K562 (cell line): ENCODE measurements at regions not wholly inside any gene's neighbourhood (a gene's known extent, or its start where the extent isn't known, plus 50 kb on each side); places are given as distances from the start of the nearest gene placed in this dataset.

Experiments used
- ATAC-seq: fragments of 200-7000 bp; cut with Tn5 transposase; 3 replicates; pipeline ENCODE4 v1.9.1; 2020; ENCODE audit warnings: moderate library complexity
- BruUV-seq: library from RNA; stranded (reverse); fragments of 400-500 nt; replicated peaks from 2 replicates; lab custom pipeline; 2021; lab: Mats Ljungman, UMichigan
- CTCF ChIA-PET: fragments of 300-600 bp; formaldehyde crosslinking; extraction: SDS; loops from one replicate; lab custom pipeline; 2021; ENCODE audit warnings: low intra/inter-chr PET ratio; lab: Yijun Ruan, JAX
- POLR2A ChIA-PET: fragments of 300-600, 350-650 bp; sonication (Branson Sonifier 250); formaldehyde crosslinking; extraction: SDS; loops from one replicate; lab custom pipeline; 2021; ENCODE audit warnings: antibody characterized with exemption, inconsistent platforms; lab: Yijun Ruan, JAX
- DNase-seq, 4 experiments: peaks; one replicate each; pipeline versions ENCODE4 v3.0.0 to v3.0.0-alpha.2; 2011 to 2018; ENCODE audit warnings: low spot score in 3 of 4, mixed read lengths in 3 of 4; ENCODE audit errors: extremely low read depth in 1 of 4
- FAIRE-seq: peaks from 2 replicates; lab custom pipeline; 2011; peaks lifted over from hg19 to GRCh38; lab: Jason Lieb, UNC
- H2AFZ ChIP-seq: 2 replicates; pipeline ENCODE4 v1.6.0; 2011; ENCODE audit warnings: low read depth, low read length, control low read depth, inconsistent platforms
- H3K27ac ChIP-seq: fragments of 200-600 bp; 3 replicates; pipeline ENCODE4 v1.8.0; 2011; ENCODE audit warnings: low read depth, mild to moderate bottlenecking, control low read depth, inconsistent platforms, low read length, moderate library complexity, mixed read lengths; ENCODE audit errors: extremely low read depth
- H3K27me3 ChIP-seq, 2 experiments: fragments of 300-600 bp in 1 of 2; 2 replicates in 1 of 2; 3 replicates in 1 of 2; pipeline versions ENCODE4 v1.6.0 to v1.8.0; 2011; ENCODE audit warnings: inconsistent platforms in 2 of 2, low read length in 2 of 2, mild to moderate bottlenecking in 1 of 2, mixed read lengths in 1 of 2, moderate library complexity in 1 of 2; ENCODE audit not compliant: control insufficient read depth in 2 of 2, insufficient read depth in 2 of 2
- H3K36me3 ChIP-seq: fragments of 300-600 bp; 3 replicates; pipeline ENCODE4 v1.8.0; 2011; ENCODE audit warnings: mild to moderate bottlenecking, low read length, inconsistent platforms; ENCODE audit not compliant: control insufficient read depth, insufficient read depth
- H3K4me1 ChIP-seq, 2 experiments: fragments of 200-600 bp in 1 of 2; replicated peaks in 1 of 2; 2 replicates in 1 of 2; 3 replicates in 1 of 2; pipeline versions ENCODE4 v1.5.1 to v1.8.0; 2011; ENCODE audit warnings: inconsistent platforms in 2 of 2, low read length in 2 of 2, mild to moderate bottlenecking in 1 of 2, mixed read lengths in 1 of 2, moderate library complexity in 1 of 2; ENCODE audit not compliant: control insufficient read depth in 2 of 2, insufficient read depth in 2 of 2
- H3K4me2 ChIP-seq: 2 replicates; pipeline ENCODE4 v1.6.1; 2011; ENCODE audit warnings: low read length, control low read depth, inconsistent platforms, mixed read lengths; ENCODE audit not compliant: insufficient read depth
- H3K4me3 ChIP-seq: fragments of 200-600 bp; sonication (generic), shearing (Covaris generic); 2 replicates; pipeline ENCODE4 v1.5.1; 2016; ENCODE audit warnings: control low read depth, inconsistent platforms
- H3K79me2 ChIP-seq: fragments of 200-600 bp; 3 replicates; pipeline ENCODE4 v1.8.0; 2011; ENCODE audit warnings: low read length, inconsistent platforms; ENCODE audit not compliant: control insufficient read depth, insufficient read depth
- H3K9ac ChIP-seq, 2 experiments: 2 replicates each; pipeline versions ENCODE4 v1.6.0 to v1.6.1; 2011; ENCODE audit warnings: low read depth in 2 of 2, low read length in 2 of 2, control low read depth in 1 of 2, inconsistent platforms in 1 of 2, mild to moderate bottlenecking in 1 of 2, mixed read lengths in 1 of 2; ENCODE audit not compliant: insufficient read depth in 1 of 2
- H3K9me1 ChIP-seq: one replicate; pipeline ENCODE4 v1.6.0; 2011; ENCODE audit warnings: inconsistent platforms, mild to moderate bottlenecking, low read length, moderate library complexity; ENCODE audit not compliant: control insufficient read depth, insufficient read depth
- H3K9me3 ChIP-seq: replicated peaks from 2 replicates; pipeline ENCODE4 v1.5.1; 2011; ENCODE audit warnings: low read depth, low read length, inconsistent platforms; ENCODE audit not compliant: control insufficient read depth, insufficient read depth
- H4K20me1 ChIP-seq: replicated peaks from 2 replicates; pipeline ENCODE4 v1.6.1; 2011; ENCODE audit warnings: low read length, inconsistent platforms, mixed read lengths; ENCODE audit not compliant: control insufficient read depth, insufficient read depth
- MED1 ChIP-seq: sonication (generic); formaldehyde crosslinking; IDR thresholded peaks from 2 replicates; pipeline ENCODE4 v1.8.1; 2023; ENCODE audit warnings: missing genetic modification reagents, borderline replicate concordance
- NCOA4 ChIP-seq: fragments of 450-650 bp; IDR thresholded peaks from 2 replicates; pipeline ENCODE4 v1.6.1; 2018; ENCODE audit warnings: mild to moderate bottlenecking; ENCODE audit not compliant: partially characterized antibody
- NEUROD1 ChIP-seq: fragments of 150-350 bp; IDR thresholded peaks from 2 replicates; pipeline ENCODE4 v1.6.1; 2014; ENCODE audit warnings: borderline replicate concordance, low read length, low read depth; ENCODE audit not compliant: partially characterized antibody
- ZBTB26 ChIP-seq: fragments of 450-650 bp; formaldehyde crosslinking; IDR thresholded peaks from 2 replicates; pipeline ENCODE4 v1.4.0; 2022; ENCODE audit warnings: missing genetic modification characterization
- ZBTB8A ChIP-seq: fragments of 450-650 bp; IDR thresholded peaks from 2 replicates; pipeline ENCODE4 v1.6.1; 2018; ENCODE audit warnings: mild to moderate bottlenecking, moderate library complexity; ENCODE audit not compliant: partially characterized antibody
- ZNF436 ChIP-seq: fragments of 250-450, 450-650 bp; sonication (Bioruptor Pico); formaldehyde crosslinking; IDR thresholded peaks from 2 replicates; pipeline ENCODE4 v1.7.0; 2020; ENCODE audit warnings: mild to moderate bottlenecking
- WGBS: fragments of 100-300 bp; shearing (Covaris generic); methylation state at CpG from one replicate; pipeline ENCODE4 v1.1.6; 2016; ENCODE audit warnings: low coverage, mixed read lengths; ENCODE audit not compliant: insufficient coverage; ENCODE audit errors: missing lambda C conversion rate; 5-methylcytosine and 5-hydroxymethylcytosine counted together
- in situ Hi-C: fragments of 300-500 bp; cut with MboI; formaldehyde crosslinking; loops from 4 replicates; pipeline ENCODE4 v1.15.0; 2018; ENCODE audit warnings: inconsistent platforms, mixed read lengths
- intact Hi-C: fragments of 100-400 bp; cut with micrococcal nuclease; formaldehyde crosslinking; loops from 2 replicates; pipeline ENCODE4 v1.14.2; 2022

GRCh38 chr3:105177576-105177975 is 189.1 kb upstream of the ALCAM start (continued):
- TF ChIP-seq ZNF436 (CRISPR knock-in tag) (no peak), NCOA4 (no peak), ZBTB8A (no peak), MED1 (CRISPR knock-in tag) (no peak), NEUROD1 (no peak)
- TF ChIP-seq, all 486 proteins: peak for 0

GRCh38 chr3:105187344-105187743 is 179.4 kb upstream of the ALCAM start:
- no peak for FAIRE-seq
- no peak overlapping the region for H3K4me2 ChIP-seq
- POLR2A ChIA-PET = no interaction called here
- no peaks in the 10 kb centered on the region for H3K4me1 ChIP-seq
- ATAC-seq = no peak
- no peak overlapping the region for H3K4me3 ChIP-seq
- intact Hi-C loops = no loop called here
- H4K20me1 ChIP-seq = no peaks in the 10 kb centered on the region
- H3K9me3 ChIP-seq = no peaks in the 10 kb centered on the region
- no peaks in the 10 kb centered on the region for H3K36me3 ChIP-seq
- no peaks in the 10 kb centered on the region for H3K27me3 ChIP-seq
- no TSS peak for BruUV-seq
- H3K9me1 ChIP-seq = no peaks in the 10 kb centered on the region
- no peak for TF ChIP-seq ZBTB26 (CRISPR knock-in tag)
- TF ChIP-seq, all 486 proteins: peak for 0
- Histone ChIP-seq H2AFZ (no peak overlapping the region), H3K9ac (no peak overlapping the region), H3K27ac (no peak overlapping the region), H3K79me2 (no peaks in the 10 kb centered on the region)
- CTCF ChIA-PET = no interaction called here
- WGBS = 0% methylated on average over 1 of the region's 1 CpG
- DNase-seq = no peak
- in situ Hi-C loops = no loop called here
